H54 (cell line): ENCODE measurements at regions not wholly inside any gene's neighbourhood (a gene's known extent, or its start where the extent isn't known, plus 50 kb on each side); places are given as distances from the start of the nearest gene placed in this dataset.
A peak's percentile ranks its signal among the peaks of the same experiment; 100 is the strongest.
"Not testable (repeated sequence)": the region's sequence is repeated elsewhere in the genome, so short reads cannot be mapped to it uniquely, and the experiment has no call there.

Experiments
- DNase-seq: peaks from one replicate; pipeline ENCODE4 v3.0.0; 2011; ENCODE audit warnings: low spot score, mixed read lengths; ENCODE audit not compliant: insufficient read length
- FAIRE-seq: peaks from 3 replicates; lab custom pipeline; 2011; peaks lifted over from hg19 to GRCh38; lab: Jason Lieb, UNC
- POLR2A ChIP-seq: IDR thresholded peaks from 2 replicates; pipeline ENCODE4 v1.6.1; 2011; ENCODE audit warnings: low read depth, mild to moderate bottlenecking, low read length

GRCh38 chr6:47180633-47181032, 129.1 kb downstream of the TNFRSF21 start:
- DNase-seq (peak; percentile 22), FAIRE-seq (peak; percentile 90)
- TF ChIP-seq POLR2A = no peak

- TF ChIP-seq POLR2A = no peak
- DNase-seq = no peak
- no peak for FAIRE-seq
Observed at GRCh38 chr6:47179286-47179685, 130.4 kb downstream of the TNFRSF21 start.

- DNase-seq = no peak
- no peak for FAIRE-seq
- TF ChIP-seq POLR2A = no peak
Observed at GRCh38 chr6:47175656-47176055, 133.5 kb upstream of the ADGRF1 start.

- no peak for FAIRE-seq
- TF ChIP-seq POLR2A = no peak
- no peak for DNase-seq
Observed at GRCh38 chr6:47174502-47175023, 132.4 kb upstream of the ADGRF1 start.

GRCh38 chr6:47174063-47174462, 131.9 kb upstream of the ADGRF1 start:
- not testable (repeated sequence) for DNase-seq, FAIRE-seq

GRCh38 chr6:47173145-47173544, 131.0 kb upstream of the ADGRF1 start:
- not testable (repeated sequence) for FAIRE-seq, DNase-seq

GRCh38 chr6:47170617-47170947, 128.4 kb upstream of the ADGRF1 start:
- DNase-seq (no peak), FAIRE-seq (no peak)
- TF ChIP-seq POLR2A = no peak

GRCh38 chr6:47169785-47170616, 127.9 kb upstream of the ADGRF1 start:
- FAIRE-seq = no peak
- DNase-seq = no peak
- no peak for TF ChIP-seq POLR2A

- no peak for TF ChIP-seq POLR2A
- DNase-seq = peak; percentile 72
- FAIRE-seq = peak; percentile 99
Observed at GRCh38 chr6:47168180-47168579, 126.0 kb upstream of the ADGRF1 start.

- DNase-seq (no peak), FAIRE-seq (peak; percentile 45)
- no peak for TF ChIP-seq POLR2A
Observed at GRCh38 chr6:47165918-47166317, 123.8 kb upstream of the ADGRF1 start.

- no peak for FAIRE-seq
- TF ChIP-seq POLR2A = no peak
Observed at GRCh38 chr6:47164877-47165276, 122.7 kb upstream of the ADGRF1 start.

GRCh38 chr6:47163536-47163935, 121.4 kb upstream of the ADGRF1 start:
- DNase-seq (no peak), FAIRE-seq (no peak)
- TF ChIP-seq POLR2A = no peak

More at GRCh38 chr6:47164877-47165276, 122.7 kb upstream of the ADGRF1 start:
- no peak for DNase-seq

GRCh38 chr6:47162793-47163192, 120.7 kb upstream of the ADGRF1 start:
- TF ChIP-seq POLR2A = no peak
- FAIRE-seq = peak; percentile 75
- no peak for DNase-seq

- FAIRE-seq = peak; percentile 64
- no peak for TF ChIP-seq POLR2A
- no peak for DNase-seq
Observed at GRCh38 chr6:47162231-47162630, 120.1 kb upstream of the ADGRF1 start.

- DNase-seq = peak; percentile 51
- FAIRE-seq = peak; percentile 99
- TF ChIP-seq POLR2A = no peak
Observed at GRCh38 chr6:47161176-47161687, 119.1 kb upstream of the ADGRF1 start.
